AG09309 (cell line): ENCODE measurements at regions not wholly inside any gene's neighbourhood (a gene's known extent, or its start where the extent isn't known, plus 50 kb on each side); places are given as distances from the start of the nearest gene placed in this dataset.

ENCODE experiments used
- DNase-seq: peaks from one replicate; pipeline ENCODE4 v3.0.0-alpha.2; 2010; ENCODE audit warnings: low read depth
- H3K4me3 ChIP-seq: 2 replicates; pipeline ENCODE4 v1.5.1; 2011; ENCODE audit warnings: mild to moderate bottlenecking, low read depth, low read length, moderate library complexity; ENCODE audit not compliant: control insufficient read depth
- TF ChIP-seq, protein P1 (sequence below): IDR thresholded peaks from 2 replicates; pipeline ENCODE4 v1.5.1; 2011; ENCODE audit warnings: mild to moderate bottlenecking, low read depth, low read length, inconsistent platforms; ENCODE audit not compliant: insufficient read depth, control insufficient read depth; ENCODE audit errors: missing control alignments

DNA sequence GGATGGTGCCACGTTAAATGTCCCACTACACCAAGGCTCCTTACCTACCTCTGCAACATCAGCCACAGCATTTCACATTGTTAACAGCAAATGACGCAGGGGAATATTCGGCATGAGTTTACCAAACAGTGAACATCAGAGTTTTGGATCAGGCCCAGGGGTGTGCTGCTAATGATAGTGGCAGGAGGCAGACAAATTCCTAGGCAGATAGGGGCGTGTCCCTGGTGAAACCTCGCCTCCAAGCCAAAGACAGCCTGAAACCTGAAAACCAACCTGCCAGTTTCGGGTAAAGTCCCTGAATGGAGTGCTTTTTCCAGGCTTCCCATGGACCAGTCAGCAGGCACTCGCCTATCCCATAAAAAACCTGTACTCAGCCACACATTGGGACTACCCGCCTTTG lies 133.6 kb downstream of the SH3BGRL2 start:
- DNase-seq: no peak
- TF ChIP-seq, protein P1, sequence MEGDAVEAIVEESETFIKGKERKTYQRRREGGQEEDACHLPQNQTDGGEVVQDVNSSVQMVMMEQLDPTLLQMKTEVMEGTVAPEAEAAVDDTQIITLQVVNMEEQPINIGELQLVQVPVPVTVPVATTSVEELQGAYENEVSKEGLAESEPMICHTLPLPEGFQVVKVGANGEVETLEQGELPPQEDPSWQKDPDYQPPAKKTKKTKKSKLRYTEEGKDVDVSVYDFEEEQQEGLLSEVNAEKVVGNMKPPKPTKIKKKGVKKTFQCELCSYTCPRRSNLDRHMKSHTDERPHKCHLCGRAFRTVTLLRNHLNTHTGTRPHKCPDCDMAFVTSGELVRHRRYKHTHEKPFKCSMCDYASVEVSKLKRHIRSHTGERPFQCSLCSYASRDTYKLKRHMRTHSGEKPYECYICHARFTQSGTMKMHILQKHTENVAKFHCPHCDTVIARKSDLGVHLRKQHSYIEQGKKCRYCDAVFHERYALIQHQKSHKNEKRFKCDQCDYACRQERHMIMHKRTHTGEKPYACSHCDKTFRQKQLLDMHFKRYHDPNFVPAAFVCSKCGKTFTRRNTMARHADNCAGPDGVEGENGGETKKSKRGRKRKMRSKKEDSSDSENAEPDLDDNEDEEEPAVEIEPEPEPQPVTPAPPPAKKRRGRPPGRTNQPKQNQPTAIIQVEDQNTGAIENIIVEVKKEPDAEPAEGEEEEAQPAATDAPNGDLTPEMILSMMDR: no peak
- H3K4me3 ChIP-seq: no peak overlapping the region

DNA sequence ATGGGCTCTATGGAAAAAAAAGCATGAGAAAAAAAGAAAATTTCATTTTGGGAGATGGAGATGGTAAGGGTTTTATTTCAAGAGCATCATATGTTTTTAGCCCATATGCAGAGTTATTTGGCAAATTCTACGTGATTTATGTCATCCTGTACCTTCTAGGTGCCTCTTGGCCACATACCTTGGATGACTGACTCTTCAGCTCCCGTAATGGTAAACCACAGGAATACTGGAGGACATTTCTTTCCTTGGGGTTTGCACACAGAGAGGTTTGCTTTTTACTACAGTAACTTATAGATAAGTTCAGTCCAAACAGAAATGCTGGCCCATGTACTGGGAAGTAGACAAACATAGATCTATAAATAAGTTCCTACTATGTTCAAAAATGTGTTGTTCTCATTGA lies 132.2 kb downstream of the SH3BGRL2 start:
- DNase-seq: no peak
- TF ChIP-seq, protein P1: no peak

DNA sequence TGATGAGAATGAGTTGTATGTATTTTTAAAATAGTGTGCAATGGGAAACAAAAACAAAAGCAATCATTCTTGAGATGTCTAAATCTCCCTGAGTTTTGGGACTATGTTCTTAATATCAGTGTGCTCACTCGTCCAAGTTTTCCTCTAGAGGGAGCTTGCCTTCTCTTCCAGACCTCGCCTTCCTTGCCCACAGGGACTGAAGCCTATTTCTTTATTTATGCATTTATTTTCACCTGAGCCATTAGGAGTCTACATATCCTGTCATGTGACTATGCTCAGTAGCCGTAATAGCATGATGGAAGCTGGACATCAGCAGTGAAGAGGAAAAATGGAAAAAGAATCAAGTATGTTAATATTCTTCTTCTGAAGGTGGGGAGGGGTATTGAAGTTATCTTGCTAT lies 131.2 kb downstream of the SH3BGRL2 start:
- DNase-seq: no peak
- TF ChIP-seq, protein P1: peak; percentile 16
- no peak overlapping the region for H3K4me3 ChIP-seq

More for the DNA sequence above, 132.2 kb downstream of the SH3BGRL2 start:
- no peak overlapping the region for H3K4me3 ChIP-seq

DNA sequence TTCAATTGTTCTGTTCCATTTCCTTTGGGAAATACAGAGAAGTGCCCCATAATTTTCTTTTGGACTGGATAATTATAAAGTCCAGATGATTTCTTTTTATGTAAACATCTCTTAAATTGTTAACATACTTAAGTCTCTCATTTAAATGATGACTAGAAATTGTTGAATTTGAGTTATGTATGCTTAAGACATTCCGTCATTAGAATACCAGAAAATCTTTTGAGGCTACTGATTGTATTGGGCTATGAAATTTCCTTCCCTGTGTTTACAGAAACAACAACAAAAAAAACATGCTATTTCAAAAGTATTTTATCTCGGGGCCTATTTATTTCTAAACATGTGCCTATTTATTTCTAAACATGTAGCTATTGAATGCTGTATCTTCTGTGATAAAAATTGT lies 125.4 kb downstream of the SH3BGRL2 start:
- no peak overlapping the region for H3K4me3 ChIP-seq
- TF ChIP-seq, protein P1: no peak
- no peak for DNase-seq

DNA sequence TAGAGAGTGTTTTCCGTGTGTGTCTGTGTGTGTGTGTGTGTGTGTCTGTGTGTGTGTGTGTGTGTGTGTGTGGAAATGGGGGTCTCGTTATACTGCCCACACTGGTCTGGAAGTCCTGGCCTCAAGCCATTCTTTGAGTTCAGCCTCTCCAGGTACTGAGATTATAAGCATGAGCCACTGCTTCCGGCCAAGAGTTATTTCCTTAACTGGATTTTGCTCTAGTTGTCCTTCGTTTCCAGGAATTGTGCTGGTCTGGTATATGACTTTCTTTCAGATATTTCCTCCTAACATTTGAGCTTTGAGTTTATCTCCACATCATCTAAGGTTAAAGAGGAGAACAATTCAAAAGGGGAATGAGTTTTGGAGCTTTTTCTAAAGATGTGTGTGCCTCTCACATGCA lies 124.8 kb downstream of the SH3BGRL2 start:
- H3K4me3 ChIP-seq: no peak overlapping the region
- DNase-seq: no peak
- TF ChIP-seq, protein P1: no peak
